Stomach (tissue), 4 donors: ENCODE measurements at regions not wholly inside any gene's neighbourhood (a gene's known extent, or its start where the extent isn't known, plus 50 kb on each side); places are given as distances from the start of the nearest gene placed in this dataset.

Experiments used
- EP300 ChIP-seq: sonication (generic); formaldehyde crosslinking; IDR thresholded peaks from one replicate; pipeline ENCODE4 v1.6.1; 2017; ENCODE audit warnings: antibody characterized with exemption
- POLR2A ChIP-seq, 4 donors: fragments of 450-650 bp; IDR thresholded peaks; one replicate each; pipeline ENCODE4 v1.6.1; 2016; ENCODE audit warnings: antibody characterized with exemption in 4 of 4, control low read depth in 2 of 4, mild to moderate bottlenecking in 1 of 4, moderate library complexity in 1 of 4

GRCh38 chr2:221911890-221912289 is 339.8 kb upstream of the EPHA4 start:
- TF ChIP-seq EP300 (no peak), POLR2A (IDR thresholded peaks at IDR 0.05) (no peak)
